Dendritic cell treated with granulocyte-macrophage colony-stimulating factor and Interleukin-4, amounts not matched to agents 40 ng/mL and 50 ng/mL, for 4 days (primary cell): ENCODE measurements at regions not wholly inside any gene's neighbourhood (a gene's known extent, or its start where the extent isn't known, plus 50 kb on each side); places are given as distances from the start of the nearest gene placed in this dataset.

ENCODE experiments used
- H3K27ac Mint-ChIP-seq: one replicate; pipeline ENCODE4 v1.8.0; 2022; ENCODE audit warnings: mild to moderate bottlenecking, mixed read lengths
- H3K27me3 Mint-ChIP-seq: one replicate; pipeline ENCODE4 v1.8.0; 2022; ENCODE audit warnings: mild to moderate bottlenecking, mixed read lengths
- H3K36me3 Mint-ChIP-seq: one replicate; pipeline ENCODE4 v1.8.0; 2022; ENCODE audit warnings: low read depth, mixed read lengths
- H3K4me1 Mint-ChIP-seq: one replicate; pipeline ENCODE4 v1.8.0; 2022; ENCODE audit warnings: low read depth, mixed read lengths
- H3K4me3 Mint-ChIP-seq: one replicate; pipeline ENCODE4 v1.8.0; 2022; ENCODE audit warnings: mild to moderate bottlenecking, moderate library complexity, mixed read lengths
- H3K9me3 Mint-ChIP-seq: one replicate; pipeline ENCODE4 v1.8.0; 2022; ENCODE audit warnings: mixed read lengths
- intact Hi-C: fragments of 100-400 bp; cut with micrococcal nuclease; formaldehyde crosslinking; loops from one replicate; pipeline ENCODE4 v1.15.0; 2022

GRCh38 chr3:1938975-1939374 lies 159.7 kb upstream of the CNTN4 start:
- Mint-ChIP-seq H3K36me3 (no peaks in the 10 kb centered on the region), H3K27me3 (no peaks in the 10 kb centered on the region), H3K4me3 (no peak overlapping the region), H3K27ac (no peak overlapping the region), H3K4me1 (no peaks in the 10 kb centered on the region), H3K9me3 (peaks cover 38% of the 10 kb centered on the region)
- intact Hi-C loops, result no loop called here

- Mint-ChIP-seq H3K36me3 (no peaks in the 10 kb centered on the region), H3K4me3 (no peak overlapping the region), H3K9me3 (peaks cover 37% of the 10 kb centered on the region), H3K27me3 (no peaks in the 10 kb centered on the region), H3K4me1 (no peaks in the 10 kb centered on the region), H3K27ac (no peak overlapping the region)
- intact Hi-C loops, result no loop called here
These were observed 155.9 kb upstream of the CNTN4 start for GRCh38 chr3:1942781-1943180.

- H3K4me1 Mint-ChIP-seq, result no peaks in the 10 kb centered on the region
- no peaks in the 10 kb centered on the region for H3K36me3 Mint-ChIP-seq
- H3K27ac Mint-ChIP-seq, result no peak overlapping the region
- intact Hi-C loops, result no loop called here
- no peak overlapping the region for H3K4me3 Mint-ChIP-seq
- peaks cover 45% of the 10 kb centered on the region for H3K9me3 Mint-ChIP-seq
- H3K27me3 Mint-ChIP-seq, result no peaks in the 10 kb centered on the region
These were observed 155.1 kb upstream of the CNTN4 start for GRCh38 chr3:1943395-1944118.

- H3K36me3 Mint-ChIP-seq, result no peaks in the 10 kb centered on the region
- peaks cover 47% of the 10 kb centered on the region for H3K9me3 Mint-ChIP-seq
- intact Hi-C loops, result no loop called here
- no peaks in the 10 kb centered on the region for H3K4me1 Mint-ChIP-seq
- no peaks in the 10 kb centered on the region for H3K27me3 Mint-ChIP-seq
- H3K4me3 Mint-ChIP-seq, result no peak overlapping the region
- H3K27ac Mint-ChIP-seq, result no peak overlapping the region
These were observed 153.0 kb upstream of the CNTN4 start for GRCh38 chr3:1945698-1946097.

- no peak overlapping the region for H3K27ac Mint-ChIP-seq
- H3K9me3 Mint-ChIP-seq, result peaks cover 23% of the 10 kb centered on the region
- no peaks in the 10 kb centered on the region for H3K4me1 Mint-ChIP-seq
- intact Hi-C loops, result no loop called here
- no peaks in the 10 kb centered on the region for H3K27me3 Mint-ChIP-seq
- no peak overlapping the region for H3K4me3 Mint-ChIP-seq
- H3K36me3 Mint-ChIP-seq, result no peaks in the 10 kb centered on the region
These were observed 145.1 kb upstream of the CNTN4 start for GRCh38 chr3:1953536-1953935.

GRCh38 chr3:1954632-1955031 lies 144.0 kb upstream of the CNTN4 start:
- H3K27me3 Mint-ChIP-seq, result no peaks in the 10 kb centered on the region
- H3K27ac Mint-ChIP-seq, result no peak overlapping the region
- no peak overlapping the region for H3K4me3 Mint-ChIP-seq
- no peaks in the 10 kb centered on the region for H3K36me3 Mint-ChIP-seq
- no peaks in the 10 kb centered on the region for H3K4me1 Mint-ChIP-seq
- intact Hi-C loops, result no loop called here
- peaks cover 24% of the 10 kb centered on the region for H3K9me3 Mint-ChIP-seq

- peaks cover 25% of the 10 kb centered on the region for H3K9me3 Mint-ChIP-seq
- H3K4me1 Mint-ChIP-seq, result no peaks in the 10 kb centered on the region
- H3K27me3 Mint-ChIP-seq, result no peaks in the 10 kb centered on the region
- H3K27ac Mint-ChIP-seq, result no peak overlapping the region
- H3K36me3 Mint-ChIP-seq, result no peaks in the 10 kb centered on the region
- intact Hi-C loops, result no loop called here
- H3K4me3 Mint-ChIP-seq, result no peak overlapping the region
These were observed 143.5 kb upstream of the CNTN4 start for GRCh38 chr3:1955170-1955569.

GRCh38 chr3:1955750-1956149 lies 142.9 kb upstream of the CNTN4 start:
- Mint-ChIP-seq H3K36me3 (no peaks in the 10 kb centered on the region), H3K27me3 (no peaks in the 10 kb centered on the region), H3K4me1 (no peaks in the 10 kb centered on the region), H3K4me3 (no peak overlapping the region), H3K9me3 (peaks cover 25% of the 10 kb centered on the region), H3K27ac (no peak overlapping the region)
- intact Hi-C loops, result no loop called here

- Mint-ChIP-seq H3K4me1 (no peaks in the 10 kb centered on the region), H3K9me3 (peaks cover 49% of the 10 kb centered on the region), H3K27ac (no peak overlapping the region), H3K4me3 (no peak overlapping the region), H3K27me3 (no peaks in the 10 kb centered on the region), H3K36me3 (no peaks in the 10 kb centered on the region)
- intact Hi-C loops, result no loop called here
These were observed 138.2 kb upstream of the CNTN4 start for GRCh38 chr3:1960506-1960905.

GRCh38 chr3:1962396-1963088 lies 136.1 kb upstream of the CNTN4 start:
- H3K27ac Mint-ChIP-seq, result no peak overlapping the region
- intact Hi-C loops, result no loop called here
- H3K27me3 Mint-ChIP-seq, result no peaks in the 10 kb centered on the region
- H3K4me3 Mint-ChIP-seq, result no peak overlapping the region
- H3K36me3 Mint-ChIP-seq, result no peaks in the 10 kb centered on the region
- H3K9me3 Mint-ChIP-seq, result peaks cover 39% of the 10 kb centered on the region
- H3K4me1 Mint-ChIP-seq, result no peaks in the 10 kb centered on the region

GRCh38 chr3:1963896-1964295 lies 134.8 kb upstream of the CNTN4 start:
- no peak overlapping the region for H3K27ac Mint-ChIP-seq
- peaks cover 32% of the 10 kb centered on the region for H3K9me3 Mint-ChIP-seq
- no peaks in the 10 kb centered on the region for H3K4me1 Mint-ChIP-seq
- H3K36me3 Mint-ChIP-seq, result no peaks in the 10 kb centered on the region
- H3K27me3 Mint-ChIP-seq, result no peaks in the 10 kb centered on the region
- intact Hi-C loops, result no loop called here
- no peak overlapping the region for H3K4me3 Mint-ChIP-seq

- Mint-ChIP-seq H3K4me3 (no peak overlapping the region), H3K27me3 (no peaks in the 10 kb centered on the region), H3K27ac (no peak overlapping the region)
These were observed 131.1 kb upstream of the CNTN4 start for GRCh38 chr3:1967525-1967924.

GRCh38 chr3:1969281-1969680 lies 129.4 kb upstream of the CNTN4 start:
- intact Hi-C loops, result no loop called here
- Mint-ChIP-seq H3K4me1 (no peaks in the 10 kb centered on the region), H3K27me3 (no peaks in the 10 kb centered on the region)

More at GRCh38 chr3:1967525-1967924, 131.1 kb upstream of the CNTN4 start:
- no peaks in the 10 kb centered on the region for H3K36me3 Mint-ChIP-seq
- intact Hi-C loops, result no loop called here
- H3K4me1 Mint-ChIP-seq, result no peaks in the 10 kb centered on the region
- peaks cover 12% of the 10 kb centered on the region for H3K9me3 Mint-ChIP-seq

GRCh38 chr3:1971780-1972179 lies 126.9 kb upstream of the CNTN4 start:
- intact Hi-C loops, result no loop called here
- H3K4me1 Mint-ChIP-seq, result no peaks in the 10 kb centered on the region
- no peak overlapping the region for H3K27ac Mint-ChIP-seq
- H3K36me3 Mint-ChIP-seq, result no peaks in the 10 kb centered on the region
- no peak overlapping the region for H3K4me3 Mint-ChIP-seq
- H3K9me3 Mint-ChIP-seq, result peaks cover 43% of the 10 kb centered on the region
- no peaks in the 10 kb centered on the region for H3K27me3 Mint-ChIP-seq

More at GRCh38 chr3:1969281-1969680, 129.4 kb upstream of the CNTN4 start:
- H3K9me3 Mint-ChIP-seq, result peaks cover 19% of the 10 kb centered on the region
- no peaks in the 10 kb centered on the region for H3K36me3 Mint-ChIP-seq
- H3K4me3 Mint-ChIP-seq, result no peak overlapping the region
- no peak overlapping the region for H3K27ac Mint-ChIP-seq
